A204.1 (cell line): ENCODE measurements at regions not wholly inside any gene's neighbourhood (a gene's known extent, or its start where the extent isn't known, plus 50 kb on each side); places are given as distances from the start of the nearest gene placed in this dataset.
"Not testable (repeated sequence)": the region's sequence is repeated elsewhere in the genome, so short reads cannot be mapped to it uniquely, and the experiment has no call there.

ENCODE experiments used
- FAIRE-seq: peaks from 2 replicates; lab custom pipeline; 2012; peaks lifted over from hg19 to GRCh38; lab: Jason Lieb, UNC

- FAIRE-seq = no peak
These were observed 217.9 kb upstream of the RXFP2 start for GRCh38 chr13:31521435-31521834.

- FAIRE-seq = no peak
These were observed 216.9 kb upstream of the RXFP2 start for GRCh38 chr13:31522396-31522795.

- no peak for FAIRE-seq
These were observed 211.2 kb upstream of the RXFP2 start for GRCh38 chr13:31528176-31528575.

- FAIRE-seq = no peak
These were observed 210.6 kb upstream of the RXFP2 start for GRCh38 chr13:31528758-31529157.

GRCh38 chr13:31530922-31531321 lies 208.4 kb upstream of the RXFP2 start:
- no peak for FAIRE-seq

GRCh38 chr13:31537052-31537451 lies 202.3 kb upstream of the RXFP2 start:
- no peak for FAIRE-seq

GRCh38 chr13:31538067-31539042 lies 201.0 kb upstream of the RXFP2 start:
- no peak for FAIRE-seq

GRCh38 chr13:31540281-31540680 lies 199.0 kb upstream of the RXFP2 start:
- FAIRE-seq = no peak

GRCh38 chr13:31543190-31543589 lies 196.1 kb upstream of the RXFP2 start:
- FAIRE-seq = no peak

- no peak for FAIRE-seq
These were observed 193.7 kb upstream of the RXFP2 start for GRCh38 chr13:31545616-31546015.

GRCh38 chr13:31556376-31556775 lies 182.9 kb upstream of the RXFP2 start:
- FAIRE-seq = no peak

GRCh38 chr13:31584221-31584620 lies 155.1 kb upstream of the RXFP2 start:
- not testable (repeated sequence) for FAIRE-seq

- no peak for FAIRE-seq
These were observed 151.5 kb upstream of the RXFP2 start for GRCh38 chr13:31587698-31588266.

- FAIRE-seq = no peak
These were observed 151.0 kb upstream of the RXFP2 start for GRCh38 chr13:31588316-31588715.

- no peak for FAIRE-seq
These were observed 150.4 kb upstream of the RXFP2 start for GRCh38 chr13:31588893-31589292.

GRCh38 chr13:31591642-31592233 lies 147.6 kb upstream of the RXFP2 start:
- FAIRE-seq = no peak

- FAIRE-seq = no peak
These were observed 145.3 kb upstream of the RXFP2 start for GRCh38 chr13:31594056-31594455.

GRCh38 chr13:31595563-31595962 lies 143.8 kb upstream of the RXFP2 start:
- no peak for FAIRE-seq

- no peak for FAIRE-seq
These were observed 140.3 kb upstream of the RXFP2 start for GRCh38 chr13:31598990-31599389.

- FAIRE-seq = no peak
These were observed 134.1 kb upstream of the RXFP2 start for GRCh38 chr13:31605076-31605860.

GRCh38 chr13:31607531-31607930 lies 131.8 kb upstream of the RXFP2 start:
- FAIRE-seq = not testable (repeated sequence)

GRCh38 chr13:31608780-31609179 lies 130.5 kb upstream of the RXFP2 start:
- FAIRE-seq = not testable (repeated sequence)
